Stimulated activated naive CD4-positive, alpha-beta T cell treated with Interleukin-2 at 50 U/mL for 16 hours (primary cell): ENCODE measurements at regions not wholly inside any gene's neighbourhood (a gene's known extent, or its start where the extent isn't known, plus 50 kb on each side); places are given as distances from the start of the nearest gene placed in this dataset.
"Not testable (repeated sequence)": the region's sequence is repeated elsewhere in the genome, so short reads cannot be mapped to it uniquely, and the experiment has no call there.

ENCODE experiments used
- DNase-seq: peaks from one replicate; lab custom pipeline; 2025; lab: John Stamatoyannopoulos, UW

DNA sequence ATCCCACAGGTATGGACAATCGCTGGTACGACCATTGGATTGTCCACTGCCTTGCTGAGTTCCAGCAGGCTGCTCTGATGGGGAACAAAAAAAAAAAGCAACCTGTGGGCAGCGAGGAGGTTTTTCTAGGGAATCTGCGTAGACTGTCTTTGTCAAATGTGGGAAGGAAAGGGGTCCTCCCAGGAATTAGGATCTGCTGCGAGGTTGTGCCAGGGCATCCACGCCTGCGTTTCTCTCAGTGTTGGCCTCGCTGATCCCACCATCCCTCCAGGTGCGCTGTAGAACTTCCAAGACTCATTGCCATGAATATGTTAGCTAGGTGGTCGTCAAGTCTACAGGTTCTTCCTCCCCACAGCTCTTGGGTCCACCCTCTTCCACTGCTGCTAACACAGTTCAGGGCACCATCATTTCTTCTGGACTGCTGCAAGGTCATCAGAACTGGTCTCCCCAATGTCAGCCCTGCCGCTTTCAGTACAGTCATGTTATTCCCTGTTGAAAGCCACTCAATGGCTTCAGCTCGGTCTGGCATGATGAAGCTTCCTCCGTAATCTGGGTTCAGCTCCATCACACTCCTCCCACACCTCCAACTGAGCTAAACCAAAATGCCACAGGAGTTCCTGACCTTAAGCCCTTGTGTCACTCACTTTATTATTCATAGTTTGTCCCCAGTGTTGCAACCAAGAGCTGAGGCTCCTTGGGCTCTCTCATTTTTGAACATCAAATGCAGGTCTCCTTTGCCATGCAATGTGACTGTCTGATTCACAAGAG is 79.5 kb upstream of the DMRT1 start:
- no peak for DNase-seq

GRCh38 chr9:763692-764091 is 77.8 kb upstream of the DMRT1 start:
- no peak for DNase-seq

DNA sequence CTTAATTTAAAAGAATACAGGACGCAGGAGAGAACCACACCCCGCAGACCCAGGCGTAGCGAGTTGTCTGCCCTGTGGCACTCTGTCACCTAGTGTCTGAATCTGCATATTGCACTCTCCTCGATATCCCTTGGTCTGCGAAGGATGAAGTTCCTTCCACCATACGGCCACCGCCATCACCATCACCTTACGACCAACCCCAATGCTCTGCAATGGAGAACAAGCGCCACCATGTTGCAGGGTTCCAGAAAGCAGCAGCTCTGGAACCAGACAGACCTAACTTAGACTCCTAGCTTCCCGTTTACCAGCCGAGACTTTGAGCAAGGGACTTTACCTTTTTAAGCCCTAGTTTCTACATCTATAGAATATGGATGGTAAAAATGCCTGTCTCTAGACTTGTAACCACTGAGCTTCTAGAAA is 77.4 kb upstream of the DMRT1 start:
- no peak for DNase-seq

GRCh38 chr9:764986-765385 is 76.5 kb upstream of the DMRT1 start:
- no peak for DNase-seq

GRCh38 chr9:767061-767561 is 74.4 kb upstream of the DMRT1 start:
- DNase-seq = not testable (repeated sequence)

DNA sequence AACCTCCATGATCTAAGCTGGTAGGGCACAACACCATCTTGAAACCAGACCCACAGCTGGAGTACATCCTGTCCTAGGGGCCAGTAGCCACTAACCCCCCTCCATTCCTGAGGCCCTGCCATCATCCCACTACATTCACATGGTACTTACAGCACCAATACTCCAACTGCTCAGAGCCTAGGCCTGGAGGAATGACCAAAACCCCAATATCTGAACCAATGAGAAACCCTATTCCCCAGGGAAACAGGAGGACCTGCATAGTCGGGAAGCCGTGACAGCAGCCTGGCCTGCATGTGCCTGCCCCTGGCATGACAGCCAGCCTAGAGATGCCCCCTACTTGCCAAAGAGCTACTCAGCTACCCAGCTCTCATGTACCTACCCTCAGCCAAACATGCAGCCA is 65.4 kb upstream of the DMRT1 start:
- DNase-seq = no peak

DNA sequence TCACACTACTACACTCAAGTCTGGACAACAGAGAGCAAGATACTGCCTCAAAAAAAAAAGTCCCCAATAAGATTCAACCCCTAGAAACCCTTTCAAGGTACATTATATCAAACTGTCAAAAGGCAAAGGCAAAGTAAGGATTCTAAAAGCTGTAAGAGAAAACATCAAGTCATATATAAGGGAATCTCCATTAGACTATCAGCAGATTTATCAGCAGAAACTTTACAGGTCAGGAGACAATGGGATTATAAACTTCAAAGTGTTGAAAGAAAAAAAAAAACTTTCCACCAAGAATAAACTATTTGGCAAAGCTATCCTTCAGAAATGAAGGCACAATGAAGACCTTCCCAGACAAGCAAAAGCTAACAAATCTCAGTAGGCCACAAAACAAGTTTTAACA is 63.5 kb upstream of the DMRT1 start:
- DNase-seq = no peak

DNA sequence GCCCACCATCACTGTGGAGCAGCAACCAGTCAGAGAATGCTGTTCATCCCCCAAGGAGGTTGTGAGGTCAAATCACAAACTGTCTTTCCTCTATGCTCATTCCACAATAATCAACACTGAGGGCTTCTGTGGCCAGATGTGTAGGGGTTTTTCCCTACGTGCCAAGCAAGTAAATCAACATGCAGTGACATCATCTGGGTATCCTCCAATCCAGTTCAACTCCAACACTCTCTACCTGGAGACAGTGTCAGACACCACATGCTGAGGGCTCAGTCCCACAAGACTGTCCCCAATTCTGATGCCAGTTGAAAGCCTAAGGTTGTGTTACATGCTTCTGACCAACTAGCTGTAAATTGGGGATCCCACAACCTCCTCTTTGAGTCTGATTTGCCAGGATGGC is 57.3 kb upstream of the DMRT1 start:
- DNase-seq = no peak

DNA sequence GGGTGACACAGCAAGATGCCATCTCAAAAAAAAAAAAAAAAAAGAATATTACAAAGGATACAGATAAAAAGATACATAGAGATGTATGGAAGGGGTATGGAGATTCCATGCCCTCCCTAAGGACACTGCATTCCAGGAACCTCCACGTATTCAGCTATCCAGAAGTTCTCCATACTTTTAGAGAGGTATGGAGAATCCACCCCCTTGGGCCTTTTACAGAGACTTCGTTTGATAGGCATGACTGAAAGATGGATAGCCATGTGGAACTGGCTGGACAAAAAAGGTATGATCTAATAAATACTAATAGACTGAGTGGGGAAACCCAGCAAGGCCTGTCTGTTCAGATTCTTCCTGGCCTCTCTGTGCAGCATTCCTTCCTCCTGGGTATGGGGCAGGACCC is 56.6 kb upstream of the DMRT1 start:
- DNase-seq = no peak

- DNase-seq = no peak
Measured at GRCh38 chr9:785997-786396, 55.5 kb upstream of the DMRT1 start.

DNA sequence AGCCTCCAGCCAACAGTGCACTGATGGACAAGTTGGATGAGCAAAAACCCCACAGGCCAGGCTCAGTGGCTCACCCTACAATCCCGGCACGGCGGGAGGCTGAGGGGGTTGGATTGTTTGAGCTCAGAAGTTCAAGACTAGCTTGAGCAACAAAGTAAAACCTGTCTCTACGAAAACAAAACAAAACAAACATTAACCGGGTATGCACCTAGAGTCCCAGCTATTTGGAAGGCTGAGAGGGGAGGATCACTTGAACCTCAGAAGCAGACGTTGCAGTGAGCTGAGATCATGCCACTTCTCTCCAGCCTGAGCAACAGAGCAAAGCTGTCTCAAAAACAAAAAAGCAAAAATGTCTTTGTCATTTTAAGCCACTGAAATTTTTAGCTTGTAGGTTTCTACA is 55.1 kb upstream of the DMRT1 start:
- no peak for DNase-seq

DNA sequence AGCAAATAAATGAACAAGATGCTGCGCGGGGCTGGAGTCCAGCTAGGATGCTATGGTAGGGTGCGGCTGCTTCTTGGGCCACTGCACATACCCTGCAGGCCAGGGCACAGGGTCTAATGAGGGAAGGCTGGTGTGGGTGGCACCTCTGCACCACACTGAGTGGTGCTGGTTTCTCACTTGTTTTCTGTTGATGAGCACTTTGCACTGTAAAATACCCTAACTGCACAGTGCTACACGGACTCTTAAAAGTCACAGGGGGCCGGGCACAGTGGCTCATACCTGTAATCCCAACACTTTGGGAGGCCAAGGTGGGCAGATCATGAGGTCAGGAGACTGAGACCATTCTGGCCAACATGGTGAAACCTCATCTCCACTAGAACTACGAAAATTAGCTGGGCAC is 52.7 kb upstream of the DMRT1 start:
- no peak for DNase-seq
